GM20000 (cell line): ENCODE measurements at regions not wholly inside any gene's neighbourhood (a gene's known extent, or its start where the extent isn't known, plus 50 kb on each side); places are given as distances from the start of the nearest gene placed in this dataset.
"Not testable (repeated sequence)": the region's sequence is repeated elsewhere in the genome, so short reads cannot be mapped to it uniquely, and the experiment has no call there.

Experiments
- DNase-seq: peaks from one replicate; pipeline ENCODE4 v3.0.0; 2012; ENCODE audit warnings: low spot score
- CTCF ChIP-seq: IDR thresholded peaks from 2 replicates; pipeline ENCODE4 v1.5.1; 2012; ENCODE audit warnings: mild to moderate bottlenecking, control low read depth; ENCODE audit errors: extremely low read depth, missing control alignments

GRCh38 chr10:42149027-42149700 lies 489.2 kb downstream of the ZNF33B start:
- TF ChIP-seq CTCF = no peak
- DNase-seq = no peak

GRCh38 chr10:42146165-42146564 lies 492.2 kb downstream of the ZNF33B start:
- DNase-seq = not testable (repeated sequence)

GRCh38 chr10:42138023-42138422 lies 500.3 kb downstream of the ZNF33B start:
- not testable (repeated sequence) for DNase-seq

- no peak for TF ChIP-seq CTCF
- DNase-seq = no peak
Observed at GRCh38 chr10:42113158-42113450, 525.3 kb downstream of the ZNF33B start.

GRCh38 chr10:42112331-42113157 lies 525.8 kb downstream of the ZNF33B start:
- DNase-seq = no peak
- no peak for TF ChIP-seq CTCF

GRCh38 chr10:42111661-42112330 lies 526.6 kb downstream of the ZNF33B start:
- no peak for TF ChIP-seq CTCF
- DNase-seq = no peak

- DNase-seq = no peak
- TF ChIP-seq CTCF = no peak
Observed at GRCh38 chr10:42111076-42111475, 527.3 kb downstream of the ZNF33B start.
